GM18520 (cell line): ENCODE measurements at regions not wholly inside any gene's neighbourhood (a gene's known extent, or its start where the extent isn't known, plus 50 kb on each side); places are given as distances from the start of the nearest gene placed in this dataset.
"Not testable (repeated sequence)": the region's sequence is repeated elsewhere in the genome, so short reads cannot be mapped to it uniquely, and the experiment has no call there.

Experiments
- ATAC-seq: cut with Tn5 transposase; IDR thresholded peaks from one replicate; pipeline ENCODE4 v1.9.1; 2021; ENCODE audit not compliant: unreplicated experiment

DNA sequence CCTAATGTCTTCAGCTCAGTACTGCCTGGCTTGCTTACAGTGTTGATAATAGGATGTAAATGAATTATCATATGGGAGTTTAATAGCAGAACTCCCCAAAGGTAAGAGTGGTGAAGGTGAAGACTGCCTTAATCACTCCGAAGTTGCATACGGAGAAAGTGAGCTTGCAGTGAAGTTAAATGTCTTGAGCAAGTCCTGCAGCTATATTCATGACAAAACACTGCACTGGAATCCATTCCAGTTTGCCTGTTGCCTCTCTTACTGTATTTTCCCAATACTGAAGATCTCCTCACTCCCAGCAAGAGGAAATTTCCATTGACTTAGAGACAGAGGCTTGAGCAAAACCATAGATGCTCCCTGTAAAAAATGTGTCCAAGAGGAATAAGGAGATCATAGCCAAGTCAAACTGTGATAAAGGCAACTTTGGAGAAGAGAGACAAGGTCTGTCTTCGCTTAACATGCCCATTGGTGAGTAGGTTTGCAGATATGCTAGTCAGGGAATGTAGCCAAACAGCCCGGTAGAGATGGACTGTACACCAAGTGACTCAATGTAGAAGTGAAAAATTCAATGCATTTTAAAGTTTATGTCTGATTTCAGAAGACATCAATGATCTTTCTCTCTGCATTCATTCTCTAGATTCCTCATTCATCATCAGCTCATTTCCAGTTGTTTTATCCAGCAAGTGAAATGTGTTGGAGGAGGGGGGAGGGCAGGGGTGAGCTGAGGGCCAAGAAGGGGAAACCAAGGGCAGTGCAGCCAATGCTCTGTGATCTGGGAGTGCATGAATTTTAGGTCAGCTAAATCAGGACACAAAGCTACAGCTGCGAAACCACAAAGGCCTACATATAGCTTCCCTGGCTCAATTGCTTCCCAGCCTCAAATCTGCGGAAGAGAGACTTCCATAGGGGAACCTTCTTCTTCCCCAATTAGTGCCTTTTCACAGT, 667.1 kb upstream of the NR2F2 start:
- no peak for ATAC-seq

DNA sequence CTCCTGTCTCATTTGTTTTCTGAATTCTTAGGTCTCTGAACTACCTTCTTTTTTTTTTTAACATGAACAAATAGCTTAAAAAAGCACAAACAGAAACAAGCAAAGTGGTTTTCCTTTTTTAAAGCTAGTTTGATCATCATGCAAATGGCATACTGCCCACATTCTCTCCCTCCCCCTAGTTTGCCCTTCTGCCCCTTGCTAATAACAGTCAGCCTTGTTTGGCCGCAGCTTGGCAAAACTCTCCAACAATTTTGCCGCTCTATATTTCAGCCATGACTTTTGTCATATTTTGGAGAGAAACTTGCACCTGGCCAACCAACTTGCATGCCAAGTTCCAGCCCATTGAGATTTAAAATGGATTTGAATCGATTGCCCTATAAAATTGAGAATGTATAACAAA, 666.0 kb upstream of the NR2F2 start:
- no peak for ATAC-seq

DNA sequence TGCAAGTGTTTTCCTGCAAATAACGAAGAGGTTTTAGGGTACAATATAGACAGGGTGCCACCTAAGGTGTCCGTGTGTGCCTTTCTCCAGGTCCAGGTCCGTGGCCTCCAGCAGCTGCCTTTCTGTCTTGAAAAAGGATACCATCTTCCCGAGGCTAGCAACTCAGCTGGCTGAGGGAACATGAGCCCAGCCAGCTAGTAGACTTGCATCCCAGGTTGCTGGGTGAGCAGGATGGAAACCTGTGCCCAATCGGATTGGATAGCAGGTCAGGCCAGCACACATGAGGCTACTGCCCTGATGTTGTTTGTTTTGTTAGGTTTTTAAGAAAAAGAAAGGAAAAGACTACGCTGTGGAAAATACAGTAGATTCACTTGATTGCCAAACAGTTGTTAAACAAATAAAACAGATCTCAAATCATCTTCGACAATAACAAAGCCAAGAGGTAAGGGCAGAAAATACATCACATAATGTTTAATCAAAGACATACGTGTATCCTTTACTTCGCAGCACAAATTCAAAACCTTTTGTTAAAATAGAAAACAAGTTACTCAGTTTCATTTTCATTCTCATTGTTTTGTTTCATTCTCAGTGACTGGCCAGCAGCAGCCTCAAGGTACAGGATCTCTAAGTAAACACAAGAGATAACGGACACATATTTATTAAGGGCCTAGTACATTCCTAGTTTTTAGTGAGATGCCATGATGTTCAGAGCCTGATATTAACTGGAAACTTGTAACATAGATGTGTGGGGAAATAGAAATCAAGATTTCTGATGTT, 661.2 kb upstream of the NR2F2 start:
- no peak for ATAC-seq

DNA sequence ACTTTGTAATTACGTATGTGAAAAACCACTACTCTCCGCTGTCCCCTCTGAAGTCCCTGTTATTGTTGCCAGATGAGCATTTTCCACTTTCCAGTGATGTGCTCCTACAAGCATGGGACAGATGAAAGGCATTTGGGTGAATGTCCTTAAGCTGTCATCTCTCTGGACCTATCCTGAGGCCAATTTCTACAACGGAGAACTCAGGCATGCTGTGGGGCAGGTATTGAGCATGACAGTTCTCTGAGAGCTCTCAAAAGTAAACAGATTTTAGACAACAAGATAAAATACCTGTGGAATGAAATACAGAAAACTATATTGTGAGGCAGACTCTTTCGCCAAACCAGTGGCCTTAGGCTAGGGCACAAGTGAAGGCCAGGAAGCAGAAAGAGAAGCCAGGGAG, 656.5 kb upstream of the NR2F2 start:
- no peak for ATAC-seq

DNA sequence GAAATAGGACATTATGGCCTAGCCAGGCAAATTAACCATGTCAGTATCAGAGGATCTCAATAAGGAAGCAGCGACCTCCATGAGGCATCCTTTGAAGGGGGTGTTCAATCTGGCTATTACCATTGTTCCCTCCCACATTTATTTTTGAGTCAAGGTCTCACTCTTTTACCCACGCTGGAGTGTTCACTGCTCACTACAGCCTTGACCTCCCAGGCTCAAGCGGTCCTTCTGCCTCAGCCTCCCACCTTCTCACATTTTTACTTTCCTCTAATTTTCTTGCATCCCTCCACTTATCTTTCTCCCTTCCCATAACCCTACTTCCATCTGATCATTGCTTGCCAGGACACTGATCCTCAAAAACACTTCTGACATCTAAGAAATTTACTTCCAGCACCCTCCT, 654.0 kb upstream of the NR2F2 start:
- no peak for ATAC-seq

DNA sequence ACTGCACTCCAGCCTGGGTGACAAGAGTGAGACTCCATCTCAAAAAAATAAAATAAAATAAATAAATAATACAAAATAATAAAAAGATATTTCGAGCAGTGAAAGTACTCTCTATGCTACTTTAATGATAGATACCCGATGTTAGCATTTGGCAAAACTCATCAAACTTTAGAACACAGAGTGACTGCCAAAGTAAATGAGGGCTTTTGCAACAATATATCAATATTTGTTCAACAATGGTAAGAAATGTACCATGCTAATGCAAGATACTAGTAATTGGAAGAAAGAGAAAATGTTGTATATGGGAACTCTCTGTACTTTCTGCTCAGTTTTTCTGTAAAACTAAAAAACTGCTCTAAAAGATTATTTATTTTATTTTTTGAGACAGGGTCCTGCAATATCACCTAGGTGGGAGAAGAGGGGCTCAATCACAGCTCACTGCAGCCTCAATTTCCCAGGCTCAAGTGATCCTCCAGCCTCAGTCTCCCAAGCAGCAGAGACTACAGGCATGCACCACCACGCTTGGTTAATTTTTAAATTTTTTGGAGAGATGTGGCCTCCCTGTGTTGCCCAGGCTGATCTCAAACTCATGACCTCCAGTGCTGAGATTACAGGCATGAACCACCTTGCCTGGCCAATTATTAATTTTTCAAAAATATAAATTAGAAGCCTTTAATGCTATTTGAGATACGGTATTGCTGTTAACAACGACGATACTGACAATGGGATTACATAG, 650.5 kb upstream of the NR2F2 start:
- no peak for ATAC-seq

DNA sequence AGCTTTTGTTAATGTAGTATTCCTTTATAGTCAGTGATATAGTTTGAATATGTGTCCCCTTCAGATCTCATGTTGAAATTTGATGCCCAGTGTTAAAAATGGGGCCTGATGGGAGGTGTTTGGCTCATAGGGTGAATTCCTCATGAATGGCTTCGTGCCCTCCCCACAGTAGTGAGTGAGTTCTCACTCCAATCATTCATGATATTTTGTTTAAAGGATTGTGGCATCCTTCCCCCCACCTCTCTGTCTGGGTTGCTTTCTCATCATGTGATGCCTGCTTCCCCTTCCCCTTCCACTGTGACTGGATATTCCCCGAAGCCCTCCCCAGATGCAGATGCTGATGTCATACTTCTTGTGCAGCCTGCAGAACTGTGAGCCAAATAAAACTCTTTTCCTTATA, 649.8 kb upstream of the NR2F2 start:
- ATAC-seq, result no peak

DNA sequence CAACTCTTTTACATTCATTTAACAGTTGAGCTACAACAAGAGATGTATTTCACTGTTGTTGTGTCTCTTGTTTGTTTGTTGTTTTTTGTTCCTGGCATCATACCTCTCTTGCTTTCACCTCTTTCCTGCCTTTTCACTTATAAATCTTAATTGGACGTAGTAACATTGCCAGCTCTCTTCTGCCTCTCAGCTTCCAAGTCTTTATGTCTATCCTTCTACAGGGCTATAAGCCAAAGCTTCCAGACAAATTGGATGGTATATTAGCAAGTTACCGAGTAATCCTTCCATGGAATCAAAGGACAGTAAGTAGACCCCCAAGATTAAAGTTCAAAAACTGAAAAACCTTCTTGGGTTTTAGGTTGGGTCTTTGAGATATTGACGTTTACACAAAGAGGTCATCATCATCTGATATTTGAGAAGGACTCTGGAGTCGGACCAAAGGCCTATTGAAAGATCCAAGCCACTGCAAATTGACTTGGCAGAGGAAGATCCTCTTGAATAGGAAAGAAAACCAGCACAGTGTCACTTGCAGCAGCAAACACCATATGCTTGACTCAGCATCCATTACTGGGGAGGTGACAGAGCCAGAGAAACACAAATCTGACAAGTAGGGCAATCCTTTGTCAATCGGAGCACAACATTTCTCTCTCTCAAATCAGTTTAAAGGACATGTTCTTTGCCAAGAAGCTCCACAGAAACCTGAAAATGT, 648.5 kb upstream of the NR2F2 start:
- no peak for ATAC-seq

DNA sequence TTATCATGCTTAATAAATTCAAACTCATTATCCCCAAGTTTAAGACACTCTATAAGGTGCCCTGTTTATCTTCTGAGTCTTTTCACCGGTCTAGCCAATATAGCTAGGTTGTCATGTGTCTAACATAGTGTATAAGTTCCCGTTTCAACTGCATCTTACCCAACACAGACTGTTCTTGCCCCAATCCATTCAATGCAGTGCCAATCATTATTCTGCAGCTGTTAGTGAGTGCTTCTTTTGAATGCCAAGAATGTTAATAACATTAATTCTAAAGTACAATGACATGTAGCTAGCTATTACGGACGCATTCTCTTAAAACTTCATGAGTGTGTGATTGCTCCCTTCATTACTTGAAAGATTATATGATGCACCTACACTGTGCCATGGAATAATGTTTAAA, 646.4 kb upstream of the NR2F2 start:
- ATAC-seq, result no peak

DNA sequence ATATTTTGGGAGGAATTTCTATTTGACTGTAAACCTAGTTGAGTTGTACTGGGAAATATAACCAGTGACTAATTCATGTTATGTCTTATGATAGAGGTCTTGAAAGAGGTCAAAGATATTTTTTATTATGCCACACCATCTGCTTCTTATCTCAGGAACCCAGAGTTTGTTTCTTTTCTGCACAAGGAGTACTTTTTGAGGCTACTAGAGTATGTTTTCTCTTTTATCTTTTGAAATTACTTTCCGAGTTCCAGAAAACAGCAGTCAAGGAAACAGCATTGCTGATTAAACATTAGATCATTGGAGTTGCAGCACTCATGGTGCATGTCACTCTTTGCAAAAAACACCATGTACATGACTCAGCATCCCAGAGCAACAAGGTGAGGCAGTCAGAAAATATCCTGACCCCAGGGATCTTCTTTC, 645.8 kb upstream of the NR2F2 start:
- ATAC-seq, result no peak

DNA sequence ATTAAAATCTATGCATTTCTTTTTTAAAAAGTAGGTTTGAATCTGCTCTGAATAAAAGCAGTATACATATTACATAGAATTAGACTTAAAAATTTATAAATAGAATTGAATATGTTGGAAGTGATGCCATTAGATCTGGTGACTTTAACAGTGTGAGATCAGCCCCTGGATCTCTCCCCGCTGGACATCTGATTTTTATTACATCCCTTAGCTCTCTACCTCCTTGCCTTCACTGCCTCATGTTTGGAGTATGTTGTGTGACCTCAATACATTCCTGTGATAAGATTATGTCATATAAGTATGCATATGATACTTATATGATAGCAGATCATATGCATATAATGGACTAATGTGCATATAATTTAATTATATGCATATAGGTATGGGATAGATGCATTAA, 643.4 kb upstream of the NR2F2 start:
- no peak for ATAC-seq

DNA sequence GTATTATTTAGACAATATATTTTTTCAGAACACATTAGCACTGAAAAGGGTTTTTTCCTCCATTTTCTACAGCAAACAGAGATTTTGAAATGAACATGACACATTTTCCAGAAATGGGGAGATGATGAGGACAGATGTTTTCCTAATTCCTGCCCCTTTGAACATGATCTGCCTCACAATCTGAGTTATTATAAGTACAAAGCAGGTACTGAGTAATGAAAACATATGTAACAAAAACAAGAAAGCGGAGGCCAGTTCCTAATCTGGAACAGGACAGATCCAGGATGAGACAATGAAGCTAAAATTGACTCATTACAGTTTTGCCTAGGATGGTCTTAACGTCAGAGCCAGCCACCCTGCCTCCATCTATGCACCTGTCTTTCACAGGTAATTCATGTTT, 642.8 kb upstream of the NR2F2 start:
- ATAC-seq, result no peak

DNA sequence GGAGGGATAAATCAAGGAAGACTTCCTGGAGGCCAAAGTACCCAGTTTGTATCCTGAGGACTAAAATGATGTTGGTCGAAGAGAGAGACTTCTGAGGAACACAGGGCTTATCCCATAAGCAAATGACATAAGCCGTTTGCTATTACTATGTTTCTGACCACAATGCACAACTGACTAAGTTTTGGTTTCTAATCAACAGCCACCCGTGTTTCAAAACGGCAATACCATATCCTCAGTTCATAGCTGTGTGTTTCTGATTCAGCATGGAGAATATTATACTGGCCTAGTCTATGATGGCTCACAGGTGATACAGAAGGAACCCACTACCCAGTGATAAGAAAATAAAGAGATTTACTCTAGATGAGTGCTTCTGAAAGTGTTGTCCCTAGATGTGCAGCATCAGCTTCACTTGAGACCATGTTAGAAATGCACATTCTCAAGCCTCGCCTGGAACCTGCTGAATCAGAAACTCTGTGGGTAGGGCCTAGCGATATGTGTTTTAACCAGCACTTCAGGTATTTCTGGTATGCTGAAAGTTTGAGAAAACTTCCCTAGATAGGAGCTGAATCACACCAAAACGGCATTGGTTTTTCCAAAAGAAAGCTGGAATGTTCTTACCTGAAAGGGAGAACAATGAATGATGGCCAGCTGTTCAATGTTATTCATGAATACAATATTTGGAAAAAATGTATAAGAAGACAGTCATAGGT, 639.7 kb upstream of the NR2F2 start:
- no peak for ATAC-seq

DNA sequence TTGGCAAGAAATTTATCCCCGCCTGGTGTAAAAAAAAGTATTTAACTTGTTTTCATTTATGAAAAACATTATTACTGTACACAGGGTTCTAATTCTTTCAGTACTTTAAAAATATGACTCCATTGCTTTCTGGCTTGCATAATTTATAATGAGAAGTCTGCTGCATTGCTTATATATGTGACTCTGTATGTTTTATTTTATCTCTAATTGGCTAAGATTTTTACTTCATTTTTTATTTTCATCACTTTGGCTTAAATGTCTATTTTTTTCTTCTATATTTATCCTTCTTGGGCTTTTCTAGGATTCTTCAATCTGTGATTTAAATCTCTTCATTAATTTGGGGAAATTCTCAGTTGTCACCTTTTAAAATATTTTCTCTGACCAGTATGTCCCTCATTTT, 636.6 kb upstream of the NR2F2 start:
- ATAC-seq, result no peak

DNA sequence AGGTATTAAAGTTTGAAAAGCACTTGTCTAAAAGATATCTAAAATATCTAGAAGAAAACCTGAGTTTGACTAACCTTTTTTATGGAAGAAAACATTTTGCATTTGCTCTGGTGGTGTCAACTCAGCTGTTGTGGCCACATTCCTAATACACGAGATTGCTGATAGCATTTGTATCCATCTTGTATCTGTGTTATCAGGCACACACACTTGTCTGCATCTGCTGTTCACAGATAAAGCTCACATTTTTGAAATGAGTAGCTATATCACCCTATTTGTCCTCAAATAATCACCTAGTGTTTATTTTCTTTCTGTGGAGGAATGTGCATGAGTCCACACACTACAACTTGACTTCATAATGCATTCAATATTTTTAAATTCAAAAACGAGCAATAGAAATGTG, 632.3 kb upstream of the NR2F2 start:
- no peak for ATAC-seq

DNA sequence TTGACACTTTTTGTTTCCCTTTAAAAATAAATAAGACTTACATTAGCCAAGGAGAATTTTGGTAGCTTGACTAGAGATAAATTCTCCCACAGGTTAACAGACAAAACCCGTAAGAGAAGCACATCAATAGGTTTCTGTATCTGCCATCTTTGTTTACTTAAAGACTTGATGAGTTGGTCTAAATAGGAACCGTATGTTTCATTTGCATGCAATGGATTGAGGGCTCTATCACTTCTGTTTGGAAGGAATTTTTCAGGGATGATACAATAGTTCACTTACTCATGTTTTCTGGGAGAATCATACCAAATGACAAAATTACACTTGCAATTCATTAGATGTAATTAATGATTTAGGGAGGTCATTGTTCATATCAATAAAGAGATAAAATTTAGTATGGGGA, 631.5 kb upstream of the NR2F2 start:
- no peak for ATAC-seq

DNA sequence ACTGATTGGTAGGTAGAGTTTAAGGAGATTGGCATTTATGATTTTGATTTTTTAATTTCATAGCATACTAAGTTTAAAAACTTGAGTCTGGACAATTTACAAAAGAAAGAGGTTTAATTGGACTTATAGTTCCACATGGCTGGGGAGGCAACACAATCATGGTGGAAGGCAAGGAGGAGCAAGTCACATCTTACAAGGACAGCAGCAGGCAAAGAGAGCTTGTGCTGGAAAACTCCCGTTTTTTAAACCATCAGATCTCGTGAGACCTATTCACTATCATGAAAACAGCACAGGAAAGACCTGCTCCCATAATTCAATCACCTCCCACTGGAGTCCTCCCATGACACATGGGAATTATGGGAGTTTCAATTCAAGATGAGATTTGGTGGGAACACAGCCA, 630.9 kb upstream of the NR2F2 start:
- ATAC-seq, result no peak

DNA sequence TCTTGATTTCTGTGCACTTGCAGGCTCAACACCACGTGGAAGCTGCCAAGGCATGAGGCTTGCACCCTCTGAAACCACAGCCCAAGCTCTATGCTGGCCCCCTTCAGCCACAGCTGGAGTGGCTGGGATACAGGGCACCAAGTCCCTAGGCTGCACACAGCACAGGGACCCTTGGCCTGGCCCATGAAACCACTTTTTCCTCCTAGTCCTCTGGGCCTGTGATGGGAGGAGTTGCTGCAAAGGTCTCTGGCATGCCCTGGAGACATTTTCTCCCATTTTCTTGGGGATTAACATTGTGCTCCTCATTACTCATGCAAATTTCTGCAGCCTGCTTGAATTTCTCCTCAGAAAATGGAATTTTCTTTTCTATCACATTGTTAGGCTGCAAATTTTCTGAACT, 629.8 kb upstream of the NR2F2 start:
- not testable (repeated sequence) for ATAC-seq

DNA sequence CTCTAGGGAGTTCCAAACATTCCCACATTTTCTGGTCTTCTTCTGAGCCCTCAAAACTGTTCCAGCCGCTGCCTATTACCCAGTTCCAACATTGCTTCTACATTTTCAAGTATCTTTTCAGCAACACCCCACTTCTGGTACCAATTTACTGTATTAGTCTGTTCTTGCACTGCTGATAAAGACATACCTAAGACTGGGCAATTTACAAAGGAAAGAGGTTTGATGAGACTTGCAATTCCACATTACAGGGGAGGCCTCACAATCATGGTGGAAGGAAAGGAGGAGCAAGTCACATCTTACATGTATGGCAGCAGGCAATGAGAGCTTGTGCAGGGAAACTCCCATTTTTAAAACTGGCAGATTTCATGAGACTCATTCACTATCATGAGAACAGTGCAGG, 629.1 kb upstream of the NR2F2 start:
- no peak for ATAC-seq

DNA sequence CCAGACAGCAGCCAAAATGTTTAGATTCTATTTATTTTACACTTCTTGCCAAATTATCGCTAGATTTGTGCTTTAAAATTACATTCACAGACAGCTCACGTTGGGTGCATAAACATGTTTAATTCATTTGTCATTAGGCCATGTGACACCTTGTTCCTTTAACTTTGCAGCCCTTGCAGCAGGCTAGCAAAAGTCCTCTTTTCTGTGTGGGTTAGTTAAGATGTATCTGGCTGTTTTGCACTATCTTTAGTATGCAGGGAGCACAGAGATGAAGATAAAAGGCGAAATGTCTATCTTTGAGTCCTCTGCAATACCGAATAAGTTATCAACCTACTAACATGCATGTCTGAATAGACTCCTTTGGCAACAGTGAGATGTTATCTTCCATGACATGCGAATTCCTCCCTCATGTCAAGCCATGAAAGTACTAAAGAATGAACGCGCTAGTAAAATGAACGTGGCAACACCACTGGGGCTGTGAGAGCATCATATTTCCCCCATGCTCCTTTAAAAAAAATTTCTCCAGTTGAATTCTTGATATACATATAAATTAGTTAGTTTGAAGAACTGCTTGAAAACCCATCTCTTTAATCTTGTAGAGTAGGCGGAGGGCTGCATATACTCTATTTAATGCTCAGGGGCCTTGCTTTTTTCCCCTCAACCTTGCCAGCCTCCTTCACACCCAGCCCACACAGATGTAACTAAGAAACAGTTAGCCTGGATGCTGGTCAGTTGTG, 620.4 kb upstream of the NR2F2 start:
- no peak for ATAC-seq
